ENCODE measurements at regions not wholly inside any gene's neighbourhood (a gene's known extent, or its start where the extent isn't known, plus 50 kb on each side); places are given as distances from the start of the nearest gene placed in this dataset.
A peak's percentile ranks its signal among the peaks of the same experiment; 100 is the strongest.

DNA sequence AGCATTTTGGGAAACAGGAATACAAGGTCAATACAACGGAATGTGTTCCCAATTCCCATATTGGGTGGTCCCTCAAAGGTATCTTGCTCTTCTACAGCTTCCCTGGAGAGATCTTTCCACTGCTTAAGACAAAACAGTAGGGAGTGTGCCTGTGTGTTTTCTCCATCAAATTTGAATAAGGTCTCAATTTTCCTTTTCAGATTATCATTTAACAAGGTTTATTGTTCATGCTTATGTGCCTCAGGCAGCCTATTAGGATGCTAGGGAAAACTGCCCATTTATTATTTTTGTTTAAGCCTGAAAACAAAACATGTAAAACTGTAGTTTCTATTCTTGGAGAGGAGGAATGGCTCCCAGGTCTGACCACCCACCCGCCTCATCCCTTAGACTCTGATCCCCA lies 622.7 kb downstream of the LMO4 start:
- DNase-seq (ENCODE audit: low read depth), result no peak
- Histone ChIP-seq H2AFZ (ENCODE audit: low read depth, low read length) (peak overlapping the region; percentile 36), H3K9me3 (ENCODE audit: insufficient read depth, low read depth, low read length) (no peaks in the 10 kb centered on the region), H3K79me2 (ENCODE audit: insufficient read depth, low read length) (no peaks in the 10 kb centered on the region), H3K27me3 (ENCODE audit: insufficient read depth, low read length) (no peaks in the 10 kb centered on the region), H3K36me3 (ENCODE audit: insufficient read depth, low read length) (no peaks in the 10 kb centered on the region), H3K4me3 (ENCODE audit: insufficient read depth, low read depth, low read length) (no peak overlapping the region), H3K4me2 (ENCODE audit: low read length) (peak overlapping the region; percentile 20), H3K27ac (ENCODE audit: low read depth, low read length) (no peak overlapping the region), H3K4me1 (ENCODE audit: insufficient read depth, low read length) (peaks cover 20% of the 10 kb centered on the region), H3K9ac (ENCODE audit: low read length) (no peak overlapping the region), H4K20me1 (ENCODE audit: insufficient read depth, low read length) (no peaks in the 10 kb centered on the region)
- H3K27me3 Mint-ChIP-seq (ENCODE audit: low read depth, unreplicated experiment), result peaks cover 2% of the 10 kb centered on the region
- H3K27ac Mint-ChIP-seq (ENCODE audit: unreplicated experiment), result no peak overlapping the region
- H3K9me3 Mint-ChIP-seq (ENCODE audit: unreplicated experiment), result no peaks in the 10 kb centered on the region
- FAIRE-seq, result peak; percentile 39
- H3K4me1 Mint-ChIP-seq (ENCODE audit: low read depth, unreplicated experiment), result peaks cover 22% of the 10 kb centered on the region
- H3K4me3 Mint-ChIP-seq (ENCODE audit: unreplicated experiment), result no peak overlapping the region
- H3K36me3 Mint-ChIP-seq (ENCODE audit: low read depth, unreplicated experiment), result no peaks in the 10 kb centered on the region
- TF ChIP-seq EZH2 (IDR thresholded peaks at IDR 0.05; ENCODE audit: insufficient read depth, low read length), result no peak
- TF ChIP-seq, protein P1, sequence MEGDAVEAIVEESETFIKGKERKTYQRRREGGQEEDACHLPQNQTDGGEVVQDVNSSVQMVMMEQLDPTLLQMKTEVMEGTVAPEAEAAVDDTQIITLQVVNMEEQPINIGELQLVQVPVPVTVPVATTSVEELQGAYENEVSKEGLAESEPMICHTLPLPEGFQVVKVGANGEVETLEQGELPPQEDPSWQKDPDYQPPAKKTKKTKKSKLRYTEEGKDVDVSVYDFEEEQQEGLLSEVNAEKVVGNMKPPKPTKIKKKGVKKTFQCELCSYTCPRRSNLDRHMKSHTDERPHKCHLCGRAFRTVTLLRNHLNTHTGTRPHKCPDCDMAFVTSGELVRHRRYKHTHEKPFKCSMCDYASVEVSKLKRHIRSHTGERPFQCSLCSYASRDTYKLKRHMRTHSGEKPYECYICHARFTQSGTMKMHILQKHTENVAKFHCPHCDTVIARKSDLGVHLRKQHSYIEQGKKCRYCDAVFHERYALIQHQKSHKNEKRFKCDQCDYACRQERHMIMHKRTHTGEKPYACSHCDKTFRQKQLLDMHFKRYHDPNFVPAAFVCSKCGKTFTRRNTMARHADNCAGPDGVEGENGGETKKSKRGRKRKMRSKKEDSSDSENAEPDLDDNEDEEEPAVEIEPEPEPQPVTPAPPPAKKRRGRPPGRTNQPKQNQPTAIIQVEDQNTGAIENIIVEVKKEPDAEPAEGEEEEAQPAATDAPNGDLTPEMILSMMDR (IDR thresholded peaks at IDR 0.05; ENCODE audit: insufficient read depth, low read depth, low read length), result no peak

DNA sequence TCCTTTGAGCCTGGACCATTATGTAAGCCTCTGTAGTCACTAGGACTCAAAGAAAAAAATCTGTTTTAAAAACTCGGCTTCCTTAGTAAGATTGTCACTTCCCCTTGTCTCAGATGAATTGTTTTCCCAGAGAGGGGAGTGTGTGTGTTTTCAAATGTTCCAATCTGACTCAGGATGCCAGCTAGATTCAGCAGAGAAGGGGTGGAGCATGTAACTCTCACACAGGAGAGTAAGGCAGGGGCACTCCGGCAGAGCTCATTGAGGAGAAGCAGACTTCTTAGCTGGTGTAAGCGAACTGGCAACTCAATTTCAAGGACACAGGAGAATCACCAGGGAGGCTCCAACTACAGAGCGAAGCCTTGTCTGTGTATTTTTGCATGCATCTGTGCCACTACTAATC lies 623.2 kb downstream of the LMO4 start:
- no peak overlapping the region for H3K27ac Mint-ChIP-seq (ENCODE audit: unreplicated experiment)
- DNase-seq (ENCODE audit: low read depth), result peak; percentile 29
- H3K4me1 Mint-ChIP-seq (ENCODE audit: low read depth, unreplicated experiment), result peaks cover 26% of the 10 kb centered on the region
- peaks cover 2% of the 10 kb centered on the region for H3K27me3 Mint-ChIP-seq (ENCODE audit: low read depth, unreplicated experiment)
- Histone ChIP-seq H3K9ac (ENCODE audit: low read length) (no peak overlapping the region), H3K4me2 (ENCODE audit: low read length) (peak overlapping the region; percentile 20), H3K27me3 (ENCODE audit: insufficient read depth, low read length) (no peaks in the 10 kb centered on the region), H3K27ac (ENCODE audit: low read depth, low read length) (no peak overlapping the region), H4K20me1 (ENCODE audit: insufficient read depth, low read length) (no peaks in the 10 kb centered on the region), H3K79me2 (ENCODE audit: insufficient read depth, low read length) (no peaks in the 10 kb centered on the region), H3K4me3 (ENCODE audit: insufficient read depth, low read depth, low read length) (no peak overlapping the region), H3K4me1 (ENCODE audit: insufficient read depth, low read length) (peaks cover 24% of the 10 kb centered on the region), H2AFZ (ENCODE audit: low read depth, low read length) (peak overlapping the region; percentile 36), H3K9me3 (ENCODE audit: insufficient read depth, low read depth, low read length) (no peaks in the 10 kb centered on the region), H3K36me3 (ENCODE audit: insufficient read depth, low read length) (no peaks in the 10 kb centered on the region)
- no peaks in the 10 kb centered on the region for H3K36me3 Mint-ChIP-seq (ENCODE audit: low read depth, unreplicated experiment)
- no peak for FAIRE-seq
- TF ChIP-seq, protein P1 (IDR thresholded peaks at IDR 0.05; ENCODE audit: insufficient read depth, low read depth, low read length), result no peak
- H3K9me3 Mint-ChIP-seq (ENCODE audit: unreplicated experiment), result no peaks in the 10 kb centered on the region
- H3K4me3 Mint-ChIP-seq (ENCODE audit: unreplicated experiment), result no peak overlapping the region

DNA sequence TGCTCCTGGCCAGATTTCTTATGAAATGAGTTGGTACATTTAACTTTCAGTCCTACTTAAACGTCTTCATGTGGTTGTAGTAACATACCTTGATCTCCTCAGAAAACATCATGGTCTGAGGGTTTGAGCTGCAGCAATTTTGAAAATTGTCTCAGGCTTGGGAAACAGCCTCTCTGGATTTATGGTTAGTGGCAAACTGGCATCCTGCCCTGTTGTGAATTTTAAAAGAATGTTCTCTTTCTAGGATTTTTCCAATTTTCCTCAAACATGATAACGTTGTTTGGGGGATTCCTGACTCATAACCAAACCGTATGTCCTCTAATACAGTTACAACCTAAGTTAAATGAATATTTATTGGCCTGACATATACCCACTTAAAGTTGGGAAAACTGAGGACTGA lies 624.4 kb downstream of the LMO4 start:
- Mint-ChIP-seq H3K27ac (ENCODE audit: unreplicated experiment) (no peak overlapping the region), H3K4me3 (ENCODE audit: unreplicated experiment) (no peak overlapping the region), H3K4me1 (ENCODE audit: low read depth, unreplicated experiment) (peaks cover 29% of the 10 kb centered on the region), H3K27me3 (ENCODE audit: low read depth, unreplicated experiment) (peaks cover 2% of the 10 kb centered on the region), H3K36me3 (ENCODE audit: low read depth, unreplicated experiment) (no peaks in the 10 kb centered on the region), H3K9me3 (ENCODE audit: unreplicated experiment) (no peaks in the 10 kb centered on the region)
- FAIRE-seq, result no peak
- Histone ChIP-seq H4K20me1 (ENCODE audit: insufficient read depth, low read length) (no peaks in the 10 kb centered on the region), H3K9me3 (ENCODE audit: insufficient read depth, low read depth, low read length) (no peaks in the 10 kb centered on the region), H3K4me3 (ENCODE audit: insufficient read depth, low read depth, low read length) (no peak overlapping the region), H3K9ac (ENCODE audit: low read length) (no peak overlapping the region), H3K79me2 (ENCODE audit: insufficient read depth, low read length) (no peaks in the 10 kb centered on the region), H3K4me2 (ENCODE audit: low read length) (no peak overlapping the region), H2AFZ (ENCODE audit: low read depth, low read length) (no peak overlapping the region), H3K27me3 (ENCODE audit: insufficient read depth, low read length) (no peaks in the 10 kb centered on the region), H3K4me1 (ENCODE audit: insufficient read depth, low read length) (peaks cover 26% of the 10 kb centered on the region), H3K27ac (ENCODE audit: low read depth, low read length) (no peak overlapping the region), H3K36me3 (ENCODE audit: insufficient read depth, low read length) (no peaks in the 10 kb centered on the region)
- peak; percentile 12 for DNase-seq (ENCODE audit: low read depth)
- TF ChIP-seq EZH2 (IDR thresholded peaks at IDR 0.05; ENCODE audit: insufficient read depth, low read length), result no peak
- TF ChIP-seq, protein P1 (IDR thresholded peaks at IDR 0.05; ENCODE audit: insufficient read depth, low read depth, low read length), result no peak
